ENCODE measurements at regions not wholly inside any gene's neighbourhood (a gene's known extent, or its start where the extent isn't known, plus 50 kb on each side); places are given as distances from the start of the nearest gene placed in this dataset.
A peak's percentile ranks its signal among the peaks of the same experiment; 100 is the strongest.
"Not testable (repeated sequence)": the region's sequence is repeated elsewhere in the genome, so short reads cannot be mapped to it uniquely, and the experiment has no call there.

- no peak for DNase-seq
Measured at GRCh38 chr5:90284375-90284774, 125.2 kb downstream of the CETN3 start.

- no peak for DNase-seq
Measured at GRCh38 chr5:90279091-90279490, 130.5 kb downstream of the CETN3 start.

GRCh38 chr5:90274216-90274615 is 135.3 kb downstream of the CETN3 start:
- DNase-seq = no peak

GRCh38 chr5:90267646-90268045 is 141.9 kb downstream of the CETN3 start:
- no peak for DNase-seq

- DNase-seq = no peak
Measured at GRCh38 chr5:90265545-90265857, 144.1 kb downstream of the CETN3 start.

- DNase-seq = peak; percentile 65 to 69
Measured at GRCh38 chr5:90264689-90265544, 144.6 kb downstream of the CETN3 start.

- DNase-seq = no peak
Measured at GRCh38 chr5:90263102-90263820, 146.3 kb downstream of the CETN3 start.

- DNase-seq = no peak
Measured at GRCh38 chr5:90251447-90251846, 158.1 kb downstream of the CETN3 start.

- no peak for DNase-seq
Measured at GRCh38 chr5:90248640-90249039, 160.9 kb downstream of the CETN3 start.

GRCh38 chr5:90243848-90244247 is 165.7 kb downstream of the CETN3 start:
- not testable (repeated sequence) for DNase-seq

GRCh38 chr5:90233476-90233875 is 176.1 kb downstream of the CETN3 start:
- no peak for DNase-seq

GRCh38 chr5:90231688-90232087 is 177.9 kb downstream of the CETN3 start:
- DNase-seq = no peak

- no peak for DNase-seq
Measured at GRCh38 chr5:90227683-90228082, 181.9 kb downstream of the CETN3 start.

- no peak for DNase-seq
Measured at GRCh38 chr5:90226433-90227099, 183.0 kb downstream of the CETN3 start.

GRCh38 chr5:90224342-90224741 is 185.2 kb downstream of the CETN3 start:
- DNase-seq = no peak

GRCh38 chr5:90223756-90224155 is 185.8 kb downstream of the CETN3 start:
- no peak for DNase-seq

GRCh38 chr5:90221951-90222350 is 187.6 kb downstream of the CETN3 start:
- DNase-seq = no peak

GRCh38 chr5:90220554-90220953 is 189.0 kb downstream of the CETN3 start:
- no peak for DNase-seq

- DNase-seq = no peak
Measured at GRCh38 chr5:90214991-90215390, 194.6 kb downstream of the CETN3 start.

- not testable (repeated sequence) for DNase-seq
Measured at GRCh38 chr5:90208323-90208722, 201.2 kb downstream of the CETN3 start.

- no peak for DNase-seq
Measured at GRCh38 chr5:90201923-90202322, 207.6 kb downstream of the CETN3 start.

- no peak for DNase-seq
Measured at GRCh38 chr5:90193185-90193822, 216.3 kb downstream of the CETN3 start.

GRCh38 chr5:90191352-90192045 is 218.1 kb downstream of the CETN3 start:
- DNase-seq = no peak

Data from AML-193 (cell line).